GM18499 (cell line): ENCODE measurements at regions not wholly inside any gene's neighbourhood (a gene's known extent, or its start where the extent isn't known, plus 50 kb on each side); places are given as distances from the start of the nearest gene placed in this dataset.

Experiments
- ATAC-seq: cut with Tn5 transposase; IDR thresholded peaks from one replicate; pipeline ENCODE4 v1.9.1; 2021; ENCODE audit warnings: moderate number of reproducible peaks; ENCODE audit not compliant: insufficient read depth, unreplicated experiment

- ATAC-seq = no peak
Measured at GRCh38 chr9:129281506-129282145, 103.6 kb upstream of the IER5L start.

DNA sequence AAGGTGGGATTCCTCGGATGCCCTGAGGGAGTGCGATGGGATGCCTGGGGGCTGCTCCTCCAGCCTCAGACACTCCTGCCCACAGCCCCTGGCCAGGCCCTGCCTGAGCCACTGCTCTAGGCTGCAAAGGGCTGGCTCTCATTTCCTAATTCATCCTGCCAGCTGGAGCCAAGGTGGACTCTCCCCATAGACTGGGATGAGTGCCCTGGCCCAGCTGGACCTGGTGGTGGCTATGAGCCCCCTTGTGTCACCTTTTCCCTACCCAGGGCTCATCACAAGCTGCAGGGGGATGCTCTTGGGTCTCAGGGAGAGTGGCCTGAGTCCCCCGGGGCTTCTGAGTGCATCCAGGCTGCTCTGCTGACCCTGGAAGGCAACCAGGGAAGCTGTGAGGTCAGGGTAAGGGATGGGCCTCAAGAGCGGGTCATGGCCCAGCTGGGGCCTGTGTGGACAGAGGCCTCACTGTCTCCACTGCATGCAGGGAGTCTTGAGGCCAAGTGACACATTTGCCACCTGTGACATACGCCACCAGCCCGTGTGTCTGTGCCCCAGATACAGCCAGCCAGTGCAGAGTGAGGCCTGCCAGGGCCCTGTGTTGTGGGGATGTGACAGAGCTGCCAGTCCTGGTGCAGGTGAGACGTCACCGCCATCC lies 102.7 kb upstream of the IER5L start:
- ATAC-seq = no peak

- no peak for ATAC-seq
Measured at GRCh38 chr9:129280236-129280622, 102.2 kb upstream of the IER5L start.

DNA sequence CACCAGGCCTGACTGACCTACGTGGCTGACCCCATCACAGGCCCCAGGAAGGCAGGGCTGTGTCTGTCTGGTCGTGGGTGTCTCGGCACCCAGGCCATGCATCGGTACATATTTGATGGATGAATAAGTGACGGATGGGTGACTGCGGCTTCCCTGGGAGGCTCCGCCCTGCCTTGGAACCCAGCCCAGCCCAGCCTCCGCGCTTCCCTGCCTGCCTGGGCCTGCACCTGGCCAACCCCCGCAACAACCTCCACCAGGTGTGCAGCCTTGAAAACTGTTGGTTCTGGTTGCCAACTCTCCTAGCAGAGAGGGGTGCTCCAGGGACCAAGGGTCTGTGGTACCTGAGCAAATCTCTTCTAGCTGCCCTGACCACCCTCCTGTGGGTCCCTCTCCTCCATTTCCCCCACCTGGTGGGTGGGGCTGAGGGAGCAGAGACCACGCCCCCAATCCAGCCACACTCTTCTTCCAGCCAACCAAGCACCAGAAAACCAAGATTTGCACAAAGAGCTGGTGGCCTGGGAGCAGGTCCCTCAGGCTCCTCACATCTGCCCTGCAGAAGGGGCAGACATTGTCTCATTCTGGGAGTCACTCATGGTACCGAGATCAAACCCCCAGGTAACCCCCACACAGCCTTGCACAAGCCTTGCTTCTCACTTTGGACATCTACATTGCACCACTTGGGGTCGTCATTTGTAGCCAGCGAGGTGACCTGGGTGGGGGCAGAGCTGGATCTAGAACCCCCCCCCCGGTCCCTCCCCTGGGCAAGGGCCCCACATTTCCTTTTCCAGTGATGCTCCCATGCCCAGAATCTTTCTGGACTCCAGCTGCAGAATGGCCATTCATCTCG lies 100.6 kb upstream of the IER5L start:
- ATAC-seq = no peak

DNA sequence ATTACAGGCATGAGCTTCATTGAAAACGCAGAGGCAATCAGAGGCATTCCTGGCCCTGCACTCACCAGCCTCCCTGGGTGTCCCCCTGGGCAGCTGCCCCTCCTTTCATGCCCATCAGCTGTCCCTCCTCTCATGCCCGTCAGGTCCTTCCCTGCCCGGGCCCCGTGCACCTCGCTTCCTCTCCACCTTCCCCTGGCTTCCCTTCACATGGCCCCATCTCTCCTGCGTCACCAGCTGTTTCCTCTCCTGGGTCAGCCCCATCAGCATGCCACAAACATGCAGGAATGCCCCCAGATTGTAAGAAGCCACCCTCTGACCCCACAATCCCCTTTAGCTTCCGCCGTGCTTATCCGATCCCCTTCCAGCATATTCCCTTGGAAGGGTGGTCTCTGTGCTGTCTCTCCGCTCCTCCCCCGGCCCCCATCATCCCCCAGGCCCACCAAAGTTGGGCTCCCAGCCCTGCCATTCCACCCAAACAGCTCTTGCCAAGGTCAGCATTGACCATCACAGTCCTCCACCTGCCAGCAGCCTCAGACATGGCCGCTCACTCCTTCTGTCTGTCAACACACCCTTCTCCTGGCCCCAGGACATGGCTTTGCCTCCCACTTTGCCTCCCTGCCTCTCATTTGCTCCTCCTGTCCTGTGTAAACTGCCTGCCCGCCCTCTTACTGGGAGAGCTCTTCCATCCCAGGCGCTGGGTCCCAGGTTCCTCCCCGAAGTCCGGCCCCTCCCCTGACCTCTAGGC lies 98.6 kb upstream of the IER5L start:
- ATAC-seq = no peak

- no peak for ATAC-seq
Measured at GRCh38 chr9:129275626-129276247, 97.7 kb upstream of the IER5L start.

DNA sequence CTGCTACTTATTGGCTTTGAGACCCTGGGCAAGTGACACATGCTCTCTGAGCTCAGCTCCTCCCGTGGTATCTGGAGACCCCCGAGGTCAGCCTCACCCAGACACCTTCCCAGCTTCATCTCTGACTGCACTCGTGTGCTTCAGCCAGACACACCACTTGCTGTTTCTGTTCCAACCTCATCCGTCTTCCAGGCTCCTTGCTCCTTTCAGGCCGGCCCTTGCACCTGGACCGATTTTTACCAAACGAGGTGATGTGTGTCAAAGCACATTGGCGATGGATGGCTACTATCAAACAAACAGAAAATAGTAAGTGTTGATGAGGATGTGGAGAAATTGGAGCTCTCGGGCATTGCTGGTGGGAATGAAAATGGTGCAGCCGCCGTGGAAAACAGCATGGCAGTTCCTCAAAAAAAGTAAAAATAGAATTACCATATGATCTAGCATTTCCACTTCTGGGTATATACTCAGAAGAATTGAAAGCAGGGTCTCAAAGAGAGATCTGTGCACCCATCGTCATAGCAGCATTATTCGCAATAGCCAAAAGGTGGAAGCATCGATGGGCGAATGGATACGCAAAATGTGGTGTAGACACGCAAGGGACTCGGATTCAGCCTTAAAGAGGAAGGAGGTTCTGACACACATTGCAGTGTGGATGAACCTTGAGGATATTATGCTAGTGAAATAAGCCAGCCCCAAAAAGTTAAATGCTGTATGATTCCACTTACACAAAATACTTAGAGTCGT lies 96.1 kb upstream of the IER5L start:
- no peak for ATAC-seq

- no peak for ATAC-seq
Measured at GRCh38 chr9:129273136-129273895, 95.3 kb upstream of the IER5L start.

GRCh38 chr9:129272348-129273025 lies 94.4 kb upstream of the IER5L start:
- ATAC-seq = no peak

DNA sequence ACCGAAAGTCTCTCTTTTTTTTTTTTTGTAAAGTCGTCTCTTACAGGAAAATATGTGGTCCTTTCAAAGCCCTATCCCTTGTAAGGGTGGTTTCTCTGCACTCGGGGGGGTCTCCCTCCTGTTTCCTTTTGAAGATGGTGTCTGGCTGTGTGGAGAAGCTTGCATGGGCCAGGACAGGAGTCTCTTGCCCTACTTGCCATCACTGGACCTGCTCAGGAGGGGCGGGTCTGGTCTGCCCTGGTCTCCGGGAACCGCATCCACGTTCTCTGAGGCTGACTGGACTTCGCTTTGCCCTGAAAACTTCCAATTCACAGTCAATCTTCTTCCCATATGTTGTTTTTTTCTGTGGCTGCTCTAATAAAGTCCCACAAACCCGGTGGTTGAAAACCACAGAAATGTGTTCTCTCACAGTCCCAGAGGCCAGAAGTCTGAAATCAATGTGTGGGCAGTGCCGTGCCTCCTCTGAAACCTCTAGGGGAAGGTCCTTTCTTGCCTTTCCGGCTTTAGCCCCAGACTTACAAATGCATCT lies 92.9 kb upstream of the IER5L start:
- ATAC-seq = no peak

DNA sequence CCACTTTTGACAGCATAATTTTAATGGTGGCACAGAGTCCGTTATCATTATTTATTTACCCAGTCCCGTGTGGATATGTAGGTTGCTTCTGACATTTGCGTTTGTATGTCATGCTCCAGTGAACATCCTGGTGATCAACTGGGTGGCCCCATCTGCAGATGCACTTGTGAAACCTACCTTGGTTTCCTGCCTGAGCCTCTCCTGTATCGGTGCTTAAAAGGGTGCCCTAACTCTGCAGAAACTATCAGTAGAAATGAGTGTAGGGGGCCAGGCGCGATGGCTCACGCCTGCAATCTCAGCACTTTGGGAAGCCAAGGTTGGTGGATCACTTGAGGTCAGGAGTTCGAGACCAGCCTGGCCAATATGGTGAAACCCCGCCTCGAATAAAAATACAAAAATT lies 92.1 kb upstream of the IER5L start:
- peak; percentile 42 for ATAC-seq

DNA sequence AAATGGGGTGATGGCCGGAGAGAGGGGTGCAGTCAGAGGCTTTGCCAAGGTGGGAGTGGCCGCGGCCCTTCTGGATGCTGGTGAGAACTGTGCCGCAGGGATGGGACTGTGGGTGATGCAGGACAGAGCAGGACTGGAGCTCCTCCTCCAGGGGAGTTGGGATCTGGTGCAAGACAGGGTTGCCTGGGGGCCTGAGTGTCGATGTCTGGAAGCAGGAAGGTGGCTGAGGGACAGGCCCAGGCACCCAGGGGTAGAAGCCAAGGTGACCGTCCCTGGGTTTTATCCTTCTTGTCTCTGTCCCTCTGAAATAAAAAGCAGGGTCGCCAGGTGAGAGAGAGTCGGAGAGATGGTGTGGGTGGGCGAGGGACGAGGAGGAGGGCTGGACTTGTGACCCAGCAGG lies 89.1 kb upstream of the IER5L start:
- no peak for ATAC-seq

DNA sequence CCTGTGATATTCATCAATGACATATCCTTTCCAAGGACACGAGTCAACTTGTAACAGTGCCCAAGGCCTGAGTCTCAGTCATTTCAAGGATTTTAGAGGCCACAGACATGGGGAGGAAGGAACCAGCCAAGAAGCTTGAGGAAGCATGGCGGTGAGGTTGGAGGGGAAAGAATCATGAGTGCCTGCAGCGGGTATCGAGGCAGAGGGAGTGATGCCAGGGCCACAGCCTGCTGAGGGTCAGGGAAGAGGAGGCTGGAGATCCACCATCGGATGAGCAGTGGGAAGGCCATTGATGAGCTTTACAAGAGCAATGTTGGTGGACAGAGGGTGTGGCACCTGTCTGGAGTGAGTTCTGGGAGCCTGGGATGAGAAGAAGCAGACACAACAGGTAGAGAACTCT lies 88.5 kb upstream of the IER5L start:
- ATAC-seq = no peak

- no peak for ATAC-seq
Measured at GRCh38 chr9:129264388-129264787, 86.3 kb upstream of the IER5L start.

- ATAC-seq = no peak
Measured at GRCh38 chr9:129263836-129264235, 85.8 kb upstream of the IER5L start.

DNA sequence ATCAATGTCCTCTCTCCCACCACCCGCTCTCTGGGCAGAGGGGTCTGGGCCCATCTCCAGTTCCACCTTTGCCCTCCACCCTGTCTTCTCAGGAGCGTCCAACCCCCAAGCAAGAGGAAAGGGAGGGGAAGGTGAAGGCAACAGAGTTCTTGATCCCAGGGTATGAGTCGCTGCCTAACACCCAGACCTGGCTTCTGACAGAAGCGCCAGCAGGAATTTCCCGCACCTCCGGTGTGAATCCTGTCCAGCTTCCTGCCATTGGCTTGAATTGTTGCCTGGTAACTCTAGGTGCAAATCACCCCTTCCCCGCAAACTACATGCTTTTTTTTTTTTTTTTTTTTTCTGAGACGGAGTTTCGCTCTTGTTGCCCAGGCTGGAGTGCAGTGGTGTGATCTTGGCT lies 84.2 kb upstream of the IER5L start:
- no peak for ATAC-seq

DNA sequence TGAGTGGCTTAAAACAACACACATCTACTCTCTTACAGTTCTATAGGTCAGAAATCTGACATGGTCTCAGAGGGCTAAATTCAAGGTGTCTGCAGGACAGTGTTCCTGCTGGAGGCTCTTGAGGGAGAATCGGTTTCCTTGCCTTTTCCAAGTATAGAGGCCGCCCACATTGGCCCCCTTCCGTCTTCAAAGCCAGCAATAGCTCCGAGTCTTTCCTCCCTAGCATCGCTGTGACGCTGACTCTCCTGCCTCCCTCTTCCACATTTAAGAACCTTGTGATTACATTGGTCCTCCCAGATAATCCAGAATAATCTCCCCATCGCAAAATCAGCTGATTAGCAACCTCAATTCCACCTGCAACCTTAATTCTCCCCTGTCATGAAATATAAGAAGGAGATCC lies 81.3 kb upstream of the IER5L start:
- ATAC-seq = no peak

DNA sequence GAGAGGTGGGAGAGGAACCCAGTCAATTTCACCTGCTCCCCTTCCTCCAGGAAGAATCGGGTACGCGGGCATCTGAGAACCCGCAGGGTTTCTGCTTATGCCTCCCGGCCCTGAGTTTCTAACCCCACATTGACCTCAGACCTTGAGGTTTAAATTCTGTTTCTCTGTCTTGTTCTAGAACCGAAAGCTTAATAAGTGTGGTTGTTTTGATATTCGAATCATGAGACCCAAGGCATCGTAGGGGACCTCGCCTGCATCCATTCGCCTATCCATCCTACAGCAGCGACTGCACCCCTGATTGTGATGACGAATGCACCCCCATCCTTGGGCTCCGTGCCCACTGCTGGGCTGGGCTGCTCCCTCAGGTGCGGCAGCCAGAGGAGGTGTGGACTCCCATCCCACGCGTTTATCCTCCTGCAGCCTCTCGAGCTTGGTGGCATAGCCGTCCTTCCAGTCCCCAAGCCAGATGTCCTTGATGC lies 80.8 kb upstream of the IER5L start:
- no peak for ATAC-seq
